ENCODE measurements at regions not wholly inside any gene's neighbourhood (a gene's known extent, or its start where the extent isn't known, plus 50 kb on each side); places are given as distances from the start of the nearest gene placed in this dataset.

DNA sequence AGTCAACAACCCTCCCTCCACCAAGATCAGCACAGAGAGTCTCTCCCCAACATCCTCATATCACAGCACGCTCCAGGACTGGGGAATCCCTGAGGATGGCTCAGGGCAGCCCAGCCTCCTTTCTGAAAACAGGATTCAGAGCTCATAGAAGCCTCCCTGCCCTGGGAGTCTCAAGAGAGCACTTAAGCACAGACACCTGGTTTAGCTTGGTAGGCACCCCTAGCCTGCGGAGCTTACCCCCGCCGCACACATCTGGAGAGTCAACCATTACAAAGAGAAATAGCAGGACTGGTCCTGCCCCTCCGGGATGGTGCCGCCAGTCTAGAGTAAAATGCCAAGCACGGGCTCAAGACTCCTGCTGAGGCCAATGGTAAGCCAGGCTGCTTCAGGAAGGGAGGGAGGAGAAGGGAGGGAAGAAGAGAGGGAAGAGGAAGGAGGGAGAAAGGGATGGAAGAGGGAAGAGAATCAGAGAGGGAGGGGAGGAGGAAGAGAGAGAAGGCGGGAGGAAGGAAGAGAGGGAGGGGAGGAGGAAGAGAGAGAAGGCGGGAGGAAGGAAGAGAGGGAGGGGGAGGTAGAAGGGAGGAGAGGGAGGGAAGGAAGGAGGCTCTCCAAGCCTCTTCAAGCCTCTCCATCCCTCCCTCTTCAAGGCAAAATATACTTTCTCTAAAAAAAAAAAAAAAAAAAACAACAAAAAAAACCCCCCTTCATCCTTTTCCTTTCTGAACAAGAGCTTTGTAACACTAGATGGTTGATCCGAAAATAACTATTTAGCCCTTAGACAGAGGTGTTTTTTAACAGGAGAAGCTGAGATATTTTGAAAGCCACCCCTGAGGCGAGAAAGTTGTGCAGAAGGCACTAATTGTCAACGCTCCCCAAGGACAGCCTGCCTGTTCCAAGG lies 278.6 kb upstream of the TLE3 start:
- in situ Hi-C loops (cut with MboI; ENCODE audit: low sequenced_read_pairs), result no loop called here
- Histone ChIP-seq H4K20me1 (ENCODE audit: insufficient read depth, low read length) (no peaks in the 10 kb centered on the region), H2AK9ac (replicated peaks; ENCODE audit: low read depth, low read length, poor library complexity) (peak overlapping the region; percentile 77), H2BK20ac (ENCODE audit: low read depth, low read length) (no peak overlapping the region), H3K23ac (ENCODE audit: low read depth, low read length) (no peak overlapping the region), H3K79me1 (ENCODE audit: low read depth in 1 of 2, low read length in 2 of 2) (no peaks in the 10 kb centered on the region), H2BK15ac (ENCODE audit: low read depth, low read length) (no peak overlapping the region), H3K4ac (ENCODE audit: low read depth, low read length) (no peak overlapping the region), H2BK120ac (ENCODE audit: low read depth, low read length) (no peak overlapping the region), H2AK5ac (ENCODE audit: low read depth, low read length) (no peak overlapping the region), H3K4me3 (ENCODE audit: insufficient read depth, low read depth, low read length) (no peak overlapping the region), H2AFZ (replicated peaks; ENCODE audit: low read length, poor library complexity) (no peak overlapping the region), H3K9me3 (ENCODE audit: control insufficient read depth, insufficient read depth, low read length) (no peaks in the 10 kb centered on the region; the same call in 1 of the 2 replicates), H3K9me1 (ENCODE audit: insufficient read depth, low read length) (no peaks in the 10 kb centered on the region), H2BK5ac (ENCODE audit: low read depth, low read length, poor library complexity, severe bottlenecking) (no peak overlapping the region), H3K4me1 (ENCODE audit: control insufficient read depth, insufficient read depth, low read length) (no peaks in the 10 kb centered on the region), H3K9ac (ENCODE audit: low read depth, low read length) (no peak overlapping the region), H4K8ac (ENCODE audit: low read depth in 2 of 2, low read length in 2 of 2) (no peak overlapping the region), H3K14ac (replicated peaks; ENCODE audit: low read depth, low read length) (no peak overlapping the region), H3K18ac (ENCODE audit: low read depth, low read length) (no peak overlapping the region), H4K5ac (ENCODE audit: low read depth, low read length) (no peak overlapping the region), H3K27me3 (ENCODE audit: control insufficient read depth, insufficient read depth, low read length) (peaks cover 59% of the 10 kb centered on the region), H3K27ac (ENCODE audit: insufficient read depth, low read length) (no peak overlapping the region), H3K36me3 (ENCODE audit: control insufficient read depth, insufficient read depth, low read length) (no peaks in the 10 kb centered on the region), H4K91ac (ENCODE audit: insufficient read depth, low read depth, low read length) (no peak overlapping the region), H3K4me2 (ENCODE audit: low read depth, low read length) (peak overlapping the region; percentile 33; the same call in 1 of the 2 replicates), H3K56ac (ENCODE audit: extremely low read depth, insufficient read depth, low read length) (no peak overlapping the region)
- ChIA-PET POLR2A (ENCODE audit: unreplicated experiment) (no interaction called here), CTCF (interaction anchor here (0.6 to 1.2 kb wide), 2 partner anchors 106 to 168 kb away, joined by 4 read pairs; no protein-coding TSS in a partner anchor)
- 14% methylated on average over 1 of the region's 12 CpGs; no CpG with 5 or more reads in 1 of the 2 experiments for WGBS, 2 experiments (ENCODE audit: extremely low coverage in 2 of 2, insufficient read length in 1 of 2)
- ATAC-seq (ENCODE audit: low read depth) (no peak), DNase-seq (no peak)
- TF ChIP-seq, protein P1, sequence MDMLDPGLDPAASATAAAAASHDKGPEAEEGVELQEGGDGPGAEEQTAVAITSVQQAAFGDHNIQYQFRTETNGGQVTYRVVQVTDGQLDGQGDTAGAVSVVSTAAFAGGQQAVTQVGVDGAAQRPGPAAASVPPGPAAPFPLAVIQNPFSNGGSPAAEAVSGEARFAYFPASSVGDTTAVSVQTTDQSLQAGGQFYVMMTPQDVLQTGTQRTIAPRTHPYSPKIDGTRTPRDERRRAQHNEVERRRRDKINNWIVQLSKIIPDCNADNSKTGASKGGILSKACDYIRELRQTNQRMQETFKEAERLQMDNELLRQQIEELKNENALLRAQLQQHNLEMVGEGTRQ (IDR thresholded peaks at IDR 0.05; ENCODE audit: low read depth, low read length), result no peak
- TF ChIP-seq RAD21 (IDR thresholded peaks at IDR 0.05; ENCODE audit: low read length) (no peak), RFX5 (IDR thresholded peaks at IDR 0.05; ENCODE audit: low read depth, low read length) (no peak), NFE2L2 (IDR thresholded peaks at IDR 0.05; ENCODE audit: low read depth, low read length) (no peak), FOS (IDR thresholded peaks at IDR 0.05; ENCODE audit: low read depth, low read length) (no peak)
- no TSS peak for BruUV-seq (replicated peaks)
- dilution Hi-C loops (cut with HindIII; ENCODE audit: low sequenced_read_pairs, unreplicated experiment), result no loop called here
- intact Hi-C loops (cut with micrococcal nuclease), result loop anchor here (10.0 kb wide), 1 partner anchor 99 kb away; no protein-coding TSS in a partner anchor
